OCI-LY1 (cell line): ENCODE measurements at regions not wholly inside any gene's neighbourhood (a gene's known extent, or its start where the extent isn't known, plus 50 kb on each side); places are given as distances from the start of the nearest gene placed in this dataset.

Source experiments
- CTCF ChIP-seq: fragments of 200-600 bp; sonication (generic), shearing (Covaris generic); IDR thresholded peaks from 2 replicates; pipeline ENCODE4 v1.5.1; 2017; ENCODE audit warnings: mild to moderate bottlenecking, antibody characterized with exemption, low read length, moderate library complexity, mixed read lengths
- EZH2 ChIP-seq: fragments of 200-600 bp; sonication (generic), shearing (Covaris generic); IDR thresholded peaks from 2 replicates; pipeline ENCODE4 v1.8.0; 2017; ENCODE audit warnings: borderline replicate concordance, mixed run types, mild to moderate bottlenecking, antibody characterized with exemption, low read length, moderate library complexity, mixed read lengths

DNA sequence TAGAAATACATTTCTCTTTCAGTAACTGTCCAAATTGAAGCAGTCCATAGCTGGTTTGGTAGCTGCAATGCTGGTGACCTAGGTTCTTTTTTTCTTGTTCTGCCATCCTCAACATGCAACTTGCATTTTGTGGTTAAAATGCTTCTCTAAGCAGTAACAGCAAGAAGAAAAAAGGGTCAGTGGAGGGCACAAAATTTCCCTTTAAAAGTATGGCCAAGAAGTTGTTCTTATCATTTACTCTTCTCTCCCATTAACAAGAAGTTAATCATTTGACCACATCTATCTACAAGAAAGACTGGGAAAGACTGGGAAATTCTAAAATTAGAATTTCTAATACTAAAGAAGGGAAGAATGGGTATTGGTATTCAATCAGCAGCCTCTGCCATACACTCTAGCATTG is 569.9 kb downstream of the CPS1 start:
- no peak for TF ChIP-seq CTCF
- TF ChIP-seq EZH2: no peak
